ENCODE measurements at regions not wholly inside any gene's neighbourhood (a gene's known extent, or its start where the extent isn't known, plus 50 kb on each side); places are given as distances from the start of the nearest gene placed in this dataset.

DNA sequence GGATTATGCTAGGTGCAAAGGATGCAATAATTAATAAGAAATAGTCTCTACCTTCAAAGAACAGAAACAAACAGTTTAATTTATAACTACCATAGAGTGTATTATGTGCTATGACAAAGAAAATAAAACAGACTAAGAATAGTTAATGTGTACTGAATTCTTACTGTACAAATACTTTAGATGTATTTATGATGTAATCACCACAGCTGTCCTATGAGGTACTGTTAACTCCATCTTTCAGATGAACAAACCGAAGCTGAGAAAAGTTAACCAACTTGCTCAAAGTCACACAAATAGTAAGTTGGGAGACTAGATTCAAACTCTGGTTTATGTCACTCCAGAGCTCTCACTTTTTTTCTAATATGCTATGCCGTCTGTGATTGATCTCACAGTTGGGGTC is 77.0 kb upstream of the FGGY start:
- no peak for DNase-seq

DNA sequence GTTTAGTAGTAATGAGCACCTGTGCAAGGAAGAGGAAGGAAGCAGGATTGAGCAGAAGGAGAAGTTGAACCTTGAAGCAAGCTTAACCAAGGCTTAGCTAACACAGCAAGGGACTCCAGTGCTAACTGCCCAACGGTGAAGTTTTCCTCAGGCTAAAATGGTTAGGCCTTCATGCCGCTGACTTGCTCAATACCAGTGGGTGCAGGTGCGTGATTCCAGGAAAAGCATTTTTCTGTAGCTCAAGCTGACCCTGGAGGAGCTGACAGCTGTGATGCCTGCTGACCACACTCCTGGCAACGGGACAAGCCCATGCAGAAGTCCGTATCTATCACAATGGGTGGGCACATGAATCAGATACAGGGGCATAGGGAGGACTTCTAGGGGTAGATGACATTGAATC is 76.5 kb upstream of the FGGY start:
- no peak for DNase-seq

DNA sequence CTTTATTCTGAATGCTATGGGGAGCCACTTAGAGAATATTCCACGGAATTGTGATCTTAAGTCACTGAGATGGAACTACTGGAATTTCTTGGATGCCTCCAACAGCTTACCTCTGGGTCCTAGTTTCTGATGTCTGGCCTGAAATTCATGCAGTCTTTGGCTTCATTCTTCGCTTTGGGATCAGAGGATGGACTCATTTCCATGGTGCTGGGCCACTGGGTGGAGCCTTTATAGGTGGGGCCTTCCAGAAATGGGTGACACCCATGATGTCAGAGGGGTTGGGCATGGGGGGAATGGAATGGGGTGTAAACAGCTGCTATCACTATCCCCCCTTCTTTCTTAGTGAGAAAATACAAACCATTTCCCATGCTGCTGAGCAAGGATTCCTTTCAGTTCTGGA is 73.7 kb upstream of the FGGY start:
- no peak for DNase-seq

DNA sequence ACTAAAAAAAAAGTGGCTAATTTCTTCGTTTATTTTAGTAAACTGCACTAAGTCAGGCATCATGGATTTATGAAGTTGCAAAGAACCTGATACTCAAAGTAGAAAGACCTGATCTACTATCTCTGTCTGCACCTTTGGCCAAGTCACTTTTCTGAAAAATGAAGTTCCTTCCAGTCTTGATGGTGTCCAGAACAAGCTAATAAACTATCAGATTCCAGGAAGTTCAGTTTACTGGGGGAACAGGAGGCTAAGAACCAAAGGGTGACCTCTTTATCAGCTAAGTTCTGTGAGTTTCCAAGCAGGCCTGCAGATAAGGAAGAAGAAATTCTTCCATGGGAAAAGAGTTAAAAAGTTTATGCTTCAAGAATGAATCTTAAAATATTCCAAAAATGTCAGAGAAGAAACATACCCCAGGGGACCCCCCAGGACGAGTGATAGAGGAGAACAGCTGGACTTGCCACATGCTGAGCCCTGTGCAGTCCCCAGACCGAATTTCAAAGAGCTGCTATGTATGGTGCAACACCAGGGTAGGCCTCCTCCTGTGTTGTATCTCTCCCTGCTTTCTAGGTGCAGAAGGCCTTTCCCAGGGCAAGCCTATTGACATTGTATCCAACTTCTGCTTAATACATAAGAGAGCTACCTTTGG is 72.8 kb upstream of the FGGY start:
- no peak for DNase-seq

DNA sequence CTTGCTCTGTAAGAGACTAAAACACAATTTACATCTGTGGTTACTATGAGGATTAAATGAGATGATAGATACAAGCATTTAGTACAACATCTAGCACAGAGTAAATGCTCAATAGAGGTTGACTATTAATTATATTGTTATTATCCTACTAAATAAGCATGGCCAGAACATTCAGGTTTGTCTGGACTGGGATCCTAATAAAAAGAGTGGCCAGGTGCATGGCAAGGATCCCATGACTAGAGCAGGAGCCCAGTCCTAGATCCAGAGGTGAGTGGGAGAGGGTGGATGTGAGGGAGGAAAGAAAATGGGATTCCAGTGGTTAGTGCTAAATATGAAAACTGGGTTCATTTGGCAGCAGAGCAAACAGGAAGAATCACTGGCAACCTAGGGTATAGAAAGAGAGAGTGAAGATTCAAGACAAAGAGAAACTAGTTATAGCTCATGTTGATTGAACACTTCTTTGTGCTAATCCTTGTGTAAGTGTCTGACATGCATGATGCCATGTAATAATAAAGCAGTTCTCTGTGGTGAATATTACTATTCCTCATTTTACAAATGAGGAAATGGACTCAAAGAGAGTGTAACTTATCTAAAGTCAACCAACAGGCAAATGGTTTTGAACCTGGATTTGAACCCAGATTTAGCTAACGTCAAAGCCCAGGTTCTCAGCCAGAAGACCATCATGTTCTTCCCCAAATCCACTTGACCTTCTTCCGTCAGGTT is 71.1 kb upstream of the FGGY start:
- DNase-seq = no peak

DNA sequence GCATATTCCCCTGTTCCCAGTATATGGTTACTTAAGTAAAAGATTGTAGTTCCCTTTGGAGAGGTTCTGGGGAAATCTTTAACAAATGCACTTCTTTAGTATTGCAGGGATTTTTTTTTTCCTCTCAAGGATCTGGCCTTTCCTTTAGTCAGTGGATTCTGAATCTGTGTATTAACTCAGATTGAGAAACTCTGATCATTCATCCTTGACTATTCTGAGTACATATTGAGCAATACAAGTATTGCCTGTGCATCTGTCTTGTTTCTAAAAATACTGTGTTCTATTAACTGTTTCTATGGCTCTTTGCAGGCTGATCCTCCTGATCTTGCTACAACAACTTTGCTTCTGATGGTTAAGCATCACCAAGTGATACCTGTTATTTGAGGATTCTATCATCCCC is 67.8 kb upstream of the FGGY start:
- DNase-seq = no peak

DNA sequence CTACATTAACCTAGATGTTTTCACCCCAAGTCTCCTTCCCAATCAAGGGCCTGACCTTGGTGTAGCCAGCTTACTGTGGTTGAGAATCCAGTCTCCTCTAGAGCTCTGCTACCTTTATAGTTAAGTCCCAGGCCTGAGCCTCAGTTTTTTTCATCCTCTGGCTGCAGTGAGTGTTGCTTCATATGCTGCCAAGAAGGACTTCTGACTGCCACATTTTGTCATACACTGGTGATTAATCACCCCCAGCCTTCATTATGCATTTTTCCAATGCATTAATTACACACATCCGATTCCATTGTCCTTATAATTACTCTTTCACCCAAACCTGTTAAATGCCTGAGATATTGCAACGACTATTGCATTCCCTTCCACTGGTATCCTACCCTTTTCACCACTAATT is 66.3 kb upstream of the FGGY start:
- DNase-seq = no peak

DNA sequence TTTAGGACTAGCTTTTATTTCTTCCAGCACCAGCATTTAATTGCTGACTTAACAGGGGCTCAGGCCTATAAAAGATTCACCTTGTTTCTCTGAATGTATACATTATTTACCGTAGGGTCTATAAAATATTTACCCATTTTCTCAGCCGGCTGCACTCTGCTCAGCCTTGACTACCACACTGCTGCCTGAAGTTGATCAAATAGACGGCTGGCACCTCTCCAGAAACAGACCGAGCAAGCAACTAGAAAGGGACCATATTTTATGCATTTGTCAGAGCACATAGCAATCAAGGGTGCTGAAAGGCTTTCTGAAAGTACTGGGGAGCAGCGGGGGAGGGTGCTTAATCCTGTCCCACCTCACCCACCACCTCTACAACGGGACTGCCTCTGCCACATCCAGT is 64.7 kb upstream of the FGGY start:
- DNase-seq = no peak

DNA sequence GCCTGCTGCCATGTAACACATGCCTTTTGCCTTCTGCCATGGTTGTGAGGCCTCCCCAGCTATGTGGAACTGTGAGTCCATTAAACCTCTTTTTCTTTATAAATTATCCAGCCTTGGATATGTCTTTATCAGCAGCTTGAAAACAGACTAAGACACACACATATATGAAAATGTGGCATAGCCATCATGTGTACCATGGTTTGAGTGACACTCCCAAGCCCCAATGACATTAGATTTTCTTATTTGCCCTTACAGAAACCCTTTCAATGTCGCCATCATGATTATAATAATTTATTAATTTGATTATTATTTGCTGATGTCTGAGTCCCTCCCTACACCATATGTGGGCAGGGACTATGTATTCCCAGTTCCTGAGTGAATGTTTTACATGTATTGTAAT is 63.5 kb upstream of the FGGY start:
- DNase-seq = no peak

DNA sequence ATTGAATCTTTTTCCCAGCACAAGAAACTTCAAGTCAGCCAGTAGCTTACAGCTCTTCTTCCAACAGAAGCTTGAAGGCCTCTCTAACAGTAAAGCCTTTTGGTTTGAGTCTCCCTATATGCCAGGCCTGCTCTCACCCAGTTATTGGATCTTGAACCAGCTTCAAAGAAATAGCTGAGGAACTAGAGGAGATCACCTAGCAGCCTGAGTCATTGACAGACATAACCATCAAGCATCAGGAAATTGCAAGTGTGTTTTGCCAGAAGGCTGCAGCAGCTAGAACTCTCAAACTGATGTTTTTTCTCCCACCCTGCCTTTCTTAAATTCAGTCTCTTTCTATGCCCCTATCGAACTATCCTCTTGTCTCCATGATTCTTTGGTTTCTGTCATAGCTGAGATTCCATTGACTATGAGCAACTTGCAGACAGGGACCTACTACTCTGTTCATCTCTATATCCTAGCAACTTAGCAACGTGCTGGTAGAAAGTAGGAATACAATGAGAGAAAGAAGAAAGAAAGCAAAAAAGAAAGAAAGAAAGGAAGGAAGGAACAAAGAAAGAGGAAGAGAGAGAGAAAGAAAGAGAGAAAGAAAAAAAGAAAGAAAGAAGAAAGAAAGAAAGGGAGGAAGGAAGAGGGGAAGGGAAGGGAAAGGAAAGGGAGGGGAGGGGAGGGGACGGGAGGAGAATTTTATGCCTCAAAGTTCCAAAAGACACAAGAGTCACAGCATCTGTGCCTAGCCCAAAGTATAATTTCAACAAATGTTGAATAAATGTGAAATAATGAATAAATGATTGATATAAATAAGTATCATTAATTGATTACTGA is 60.0 kb upstream of the FGGY start:
- no peak for DNase-seq

DNA sequence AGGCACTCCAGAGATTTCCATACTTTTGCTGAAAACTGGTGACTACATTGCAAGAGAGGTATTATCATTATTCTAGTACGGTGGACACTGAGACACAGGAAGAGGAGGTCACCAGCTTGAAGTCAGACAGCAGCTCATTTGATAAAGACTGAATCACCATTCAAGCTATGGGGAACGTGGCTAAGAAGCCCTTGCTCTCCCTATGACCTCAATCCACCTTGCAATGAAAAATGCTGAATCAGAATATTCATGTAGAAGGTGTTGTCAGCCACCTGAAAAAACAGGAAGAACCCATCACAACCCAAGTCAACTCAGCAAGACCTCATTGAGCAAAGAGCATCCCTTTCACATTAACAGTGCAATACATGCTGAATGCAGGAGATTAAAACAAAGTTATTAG is 59.0 kb upstream of the FGGY start:
- no peak for DNase-seq

DNA sequence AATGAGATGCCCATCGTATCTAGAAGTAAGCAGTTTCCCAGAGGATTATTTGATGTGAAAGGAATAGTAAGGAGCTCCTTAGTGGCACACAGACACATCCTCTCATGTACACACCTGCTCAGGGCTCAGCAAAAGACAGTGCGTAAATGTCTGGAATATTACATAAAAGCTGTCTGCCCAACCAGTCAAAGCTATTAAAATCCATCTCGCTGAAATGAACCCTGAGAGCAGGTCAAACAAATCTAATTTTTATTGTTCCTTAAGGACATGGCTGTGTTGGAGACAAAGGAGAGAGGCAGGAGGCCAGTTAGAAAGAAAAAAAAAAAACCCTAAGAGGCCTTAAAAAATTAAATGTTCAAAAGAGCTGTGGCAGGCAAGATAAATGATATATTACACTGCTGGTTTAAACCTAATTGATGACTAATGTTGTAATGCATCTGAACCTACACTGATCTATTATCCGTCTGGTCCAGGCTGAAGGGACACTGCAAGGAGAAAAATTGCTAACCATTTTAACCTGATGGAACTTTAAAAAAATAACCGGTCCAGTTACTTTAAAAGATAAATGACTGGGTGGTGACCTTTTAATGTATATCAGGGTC is 58.5 kb upstream of the FGGY start:
- no peak for DNase-seq

DNA sequence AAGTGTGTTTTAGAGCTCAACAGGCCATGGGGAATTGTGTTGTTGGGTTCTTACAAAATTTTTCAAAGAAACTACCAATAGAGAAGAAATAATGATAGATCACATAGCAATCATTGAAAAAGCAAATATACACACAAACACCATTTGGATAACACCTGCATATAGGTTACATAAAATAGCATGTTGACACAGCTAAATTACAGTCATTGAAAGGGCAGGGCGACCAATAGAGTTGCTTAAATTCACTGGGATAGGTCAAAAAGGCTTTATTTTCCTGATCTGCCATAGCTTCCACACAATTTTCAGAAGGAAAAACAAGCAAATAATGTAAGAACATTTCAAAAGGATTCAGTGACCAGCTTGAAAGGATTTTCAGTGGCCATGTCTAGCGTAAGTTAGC is 57.9 kb upstream of the FGGY start:
- DNase-seq = no peak

DNA sequence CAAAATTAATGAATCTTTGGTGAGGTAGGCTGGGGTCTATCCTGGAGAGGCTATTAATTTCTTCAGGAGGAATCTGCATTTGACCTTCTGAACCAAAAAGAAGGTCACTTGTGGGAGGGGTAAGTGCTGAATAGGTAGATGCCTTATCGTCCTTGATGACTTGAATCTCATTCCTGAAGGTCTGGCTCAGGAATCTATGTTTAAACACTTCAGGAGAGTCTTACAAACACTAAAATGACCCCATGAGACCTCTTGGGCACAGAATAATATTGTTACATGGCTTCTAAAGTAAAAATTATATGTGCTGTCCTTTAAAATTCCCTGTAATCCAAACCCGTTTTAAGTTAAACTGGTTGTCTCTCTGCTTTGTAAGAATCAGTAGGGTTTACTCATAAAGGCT is 55.0 kb upstream of the FGGY start:
- no peak for DNase-seq

DNA sequence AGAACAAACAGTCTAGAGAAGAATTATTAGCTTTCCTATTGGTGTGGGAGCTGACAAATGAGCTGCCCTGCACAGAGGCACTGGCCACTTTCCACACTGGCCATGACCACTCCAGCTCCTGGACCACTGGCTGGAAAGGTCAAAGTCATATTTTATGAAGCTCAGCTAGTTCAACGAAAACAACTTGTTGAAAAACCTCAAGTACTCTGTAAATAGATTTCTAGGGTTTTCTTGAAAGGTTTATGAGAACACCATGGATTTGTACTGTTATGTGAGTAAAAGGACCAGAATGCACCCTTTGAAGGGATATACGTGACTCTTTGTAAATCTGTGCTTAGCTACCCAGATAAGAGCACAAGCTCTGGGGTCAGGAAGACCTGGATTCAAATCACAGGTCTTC is 54.5 kb upstream of the FGGY start:
- DNase-seq = no peak

DNA sequence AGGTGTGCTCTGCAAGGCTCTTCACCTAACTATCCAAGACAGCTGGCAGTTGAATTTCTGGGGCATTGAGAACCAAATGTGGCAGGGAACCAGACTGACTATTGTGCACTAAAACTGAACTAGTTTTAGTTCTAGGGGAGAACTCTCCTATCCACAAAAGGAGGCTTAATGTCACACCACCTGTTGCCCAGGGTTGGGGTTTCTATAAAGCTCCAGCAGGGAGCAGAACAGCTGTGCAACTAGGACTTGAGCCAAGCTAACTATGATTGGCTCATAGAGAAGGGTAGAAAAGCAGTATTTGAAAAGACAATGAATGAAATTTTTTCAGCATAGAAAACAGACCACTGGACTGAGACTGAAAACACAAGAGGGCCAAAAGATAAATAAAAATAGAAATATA is 53.3 kb upstream of the FGGY start:
- no peak for DNase-seq

DNA sequence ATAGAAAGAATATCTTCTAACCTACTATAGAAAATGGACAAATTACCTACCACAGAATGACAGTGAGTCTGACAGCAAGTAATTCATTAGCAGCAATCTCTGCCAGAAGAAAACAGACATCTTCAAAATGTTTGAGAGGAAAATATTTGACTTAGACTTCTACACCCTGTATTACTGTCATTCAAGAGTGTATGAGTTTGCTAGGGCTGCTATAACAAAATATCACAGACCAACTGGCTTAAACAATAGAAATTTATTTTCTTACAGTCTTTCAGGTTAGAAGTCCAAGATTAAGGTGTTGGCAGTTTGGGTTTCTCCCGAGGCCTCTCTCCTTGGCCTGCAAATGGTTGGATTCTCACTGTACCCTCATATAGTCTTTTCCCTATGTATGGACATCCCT is 52.9 kb upstream of the FGGY start:
- DNase-seq = no peak

DNA sequence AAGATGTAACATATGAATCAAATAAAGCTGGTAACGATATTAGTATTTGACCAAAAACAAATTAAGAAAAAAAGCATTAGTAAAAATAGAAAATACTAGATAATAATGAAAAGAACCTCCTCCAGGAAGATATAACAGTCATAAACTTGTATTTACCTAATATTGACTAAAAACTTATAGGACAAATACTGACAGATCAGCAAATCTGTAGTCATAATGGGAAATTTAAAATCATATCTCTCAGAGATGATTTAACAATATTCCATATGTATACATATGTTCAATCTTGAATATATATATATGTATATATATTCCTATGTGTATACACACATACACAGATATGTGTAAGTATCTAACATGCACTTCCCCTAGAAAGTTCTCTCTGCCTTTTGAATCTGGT is 52.0 kb upstream of the FGGY start:
- DNase-seq = no peak
